Bronchial epithelial cell (primary cell): ENCODE measurements at regions not wholly inside any gene's neighbourhood (a gene's known extent, or its start where the extent isn't known, plus 50 kb on each side); places are given as distances from the start of the nearest gene placed in this dataset.

ENCODE experiments used
- DNase-seq: peaks from one replicate; pipeline ENCODE4 v3.0.0-alpha.2; 2010; ENCODE audit warnings: low read depth
- FAIRE-seq: peaks from 2 replicates; lab custom pipeline; 2011; peaks lifted over from hg19 to GRCh38; lab: Jason Lieb, UNC
- H3K27me3 ChIP-seq: 2 replicates; pipeline ENCODE4 v1.5.1; 2011; ENCODE audit warnings: low read length; ENCODE audit not compliant: control insufficient read depth, insufficient read depth
- H3K36me3 ChIP-seq: 2 replicates; pipeline ENCODE4 v1.5.1; 2011; ENCODE audit warnings: low read length; ENCODE audit not compliant: control insufficient read depth, insufficient read depth
- H3K4me3 ChIP-seq: 2 replicates; pipeline ENCODE4 v1.5.1; 2011; ENCODE audit warnings: mild to moderate bottlenecking, low read depth, low read length, control low read depth
- CTCF ChIP-seq: IDR thresholded peaks from 2 replicates; pipeline ENCODE4 v1.5.1; 2011; ENCODE audit warnings: mild to moderate bottlenecking, moderate library complexity, low read length, control low read depth, inconsistent platforms; ENCODE audit not compliant: insufficient read depth, severe bottlenecking

GRCh38 chr11:57069942-57070341 lies 81.2 kb downstream of the OR5AK2 start:
- no peak for FAIRE-seq

GRCh38 chr11:57071829-57072228 lies 83.1 kb downstream of the OR5AK2 start:
- FAIRE-seq (no peak), DNase-seq (peak; percentile 85)
- no peaks in the 10 kb centered on the region for H3K36me3 ChIP-seq
- no peak overlapping the region for H3K4me3 ChIP-seq
- no peaks in the 10 kb centered on the region for H3K27me3 ChIP-seq
- no peak for TF ChIP-seq CTCF

More at GRCh38 chr11:57069942-57070341, 81.2 kb downstream of the OR5AK2 start:
- peak; percentile 34 for DNase-seq
- no peak for TF ChIP-seq CTCF
- no peaks in the 10 kb centered on the region for H3K36me3 ChIP-seq
- no peaks in the 10 kb centered on the region for H3K27me3 ChIP-seq
- H3K4me3 ChIP-seq = no peak overlapping the region

GRCh38 chr11:57072640-57073039 lies 83.9 kb downstream of the OR5AK2 start:
- Histone ChIP-seq H3K4me3 (no peak overlapping the region), H3K27me3 (no peaks in the 10 kb centered on the region), H3K36me3 (no peaks in the 10 kb centered on the region)
- no peak for TF ChIP-seq CTCF
- DNase-seq (peak; percentile 99), FAIRE-seq (peak; percentile 76)

GRCh38 chr11:57073128-57073527 lies 84.4 kb downstream of the OR5AK2 start:
- no peaks in the 10 kb centered on the region for H3K27me3 ChIP-seq
- H3K36me3 ChIP-seq = no peaks in the 10 kb centered on the region
- FAIRE-seq (no peak), DNase-seq (no peak)
- no peak for TF ChIP-seq CTCF
- no peak overlapping the region for H3K4me3 ChIP-seq

- no peak overlapping the region for H3K4me3 ChIP-seq
- no peak for TF ChIP-seq CTCF
- H3K36me3 ChIP-seq = no peaks in the 10 kb centered on the region
- peak; percentile 58 for DNase-seq
- no peaks in the 10 kb centered on the region for H3K27me3 ChIP-seq
- no peak for FAIRE-seq
Measured at GRCh38 chr11:57081356-57081755, 92.6 kb downstream of the OR5AK2 start.

GRCh38 chr11:57082125-57082524 lies 93.4 kb downstream of the OR5AK2 start:
- H3K4me3 ChIP-seq = no peak overlapping the region
- DNase-seq (no peak), FAIRE-seq (no peak)
- H3K36me3 ChIP-seq = no peaks in the 10 kb centered on the region
- no peak for TF ChIP-seq CTCF
- H3K27me3 ChIP-seq = no peaks in the 10 kb centered on the region
